ENCODE measurements at regions not wholly inside any gene's neighbourhood (a gene's known extent, or its start where the extent isn't known, plus 50 kb on each side); places are given as distances from the start of the nearest gene placed in this dataset.

DNA sequence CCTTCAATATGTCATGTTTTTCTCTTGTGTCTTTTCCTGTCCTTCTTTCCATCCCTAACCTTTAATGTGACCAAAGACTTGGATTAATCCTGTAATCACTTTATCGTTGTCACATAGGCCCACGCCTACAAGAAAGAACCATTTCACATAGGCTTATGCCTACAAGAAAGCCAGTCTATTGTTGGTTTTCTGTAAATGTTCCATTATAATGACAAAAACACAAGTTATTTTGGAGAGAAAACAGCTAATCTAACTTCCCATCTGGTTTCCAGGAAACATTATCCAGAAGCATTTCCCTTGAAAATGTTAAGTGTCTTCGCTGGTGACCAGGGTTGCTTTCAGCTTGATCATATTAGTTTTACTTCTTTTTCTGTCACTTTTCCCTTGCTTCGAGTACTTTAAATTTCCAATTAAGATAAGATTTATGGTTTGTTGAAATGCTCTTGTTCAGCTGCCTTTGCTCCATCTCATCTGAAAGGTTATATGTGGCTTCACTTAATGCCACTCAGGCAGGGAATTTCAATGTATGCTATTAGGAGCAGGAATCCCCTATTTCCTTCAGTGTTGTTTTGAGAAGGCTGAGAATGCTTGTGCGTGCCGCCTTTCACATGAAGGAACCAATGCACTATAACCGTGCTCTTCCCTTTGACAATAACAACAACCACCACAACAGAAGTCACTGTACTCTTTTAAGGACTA is 708.2 kb downstream of the EFNB2 start:
- DNase-seq = no peak

DNA sequence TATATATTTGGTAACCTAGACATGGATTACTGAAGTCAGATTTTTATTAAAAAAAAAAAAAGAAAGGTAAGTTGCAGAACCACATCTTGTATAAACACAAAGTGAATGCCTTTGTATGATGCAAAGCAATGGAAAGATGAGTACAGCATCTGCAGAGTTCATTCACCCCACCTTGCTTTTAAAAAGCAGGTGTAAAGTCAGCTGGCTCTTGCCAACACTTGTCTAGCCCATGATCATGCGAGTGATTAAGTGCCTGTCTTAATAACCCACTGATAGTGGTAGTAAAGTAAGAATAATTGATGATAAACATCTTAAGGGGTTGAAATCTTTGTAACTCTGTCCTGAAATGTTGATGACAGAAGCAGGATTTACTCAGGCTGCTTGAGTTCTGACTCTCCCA is 710.4 kb downstream of the EFNB2 start:
- no peak for DNase-seq

DNA sequence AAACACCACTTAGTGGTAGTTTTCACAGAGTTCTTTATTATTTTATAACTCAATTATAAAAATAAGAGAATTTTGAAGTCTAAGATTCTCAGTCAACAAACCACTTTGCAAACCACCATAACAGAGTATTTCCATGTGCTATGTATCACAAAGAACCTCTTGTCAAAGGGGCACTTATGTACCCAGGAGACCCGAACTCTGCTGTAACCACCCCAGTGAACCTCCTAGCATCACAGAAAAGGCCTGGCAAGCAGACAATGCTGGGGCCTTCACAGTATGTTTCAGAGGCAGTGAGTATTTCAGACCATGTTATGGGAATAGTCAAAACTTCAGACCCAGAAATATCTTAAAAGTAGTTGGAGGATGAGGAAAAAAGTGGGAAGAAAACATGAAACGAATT is 714.1 kb downstream of the EFNB2 start:
- DNase-seq = no peak

DNA sequence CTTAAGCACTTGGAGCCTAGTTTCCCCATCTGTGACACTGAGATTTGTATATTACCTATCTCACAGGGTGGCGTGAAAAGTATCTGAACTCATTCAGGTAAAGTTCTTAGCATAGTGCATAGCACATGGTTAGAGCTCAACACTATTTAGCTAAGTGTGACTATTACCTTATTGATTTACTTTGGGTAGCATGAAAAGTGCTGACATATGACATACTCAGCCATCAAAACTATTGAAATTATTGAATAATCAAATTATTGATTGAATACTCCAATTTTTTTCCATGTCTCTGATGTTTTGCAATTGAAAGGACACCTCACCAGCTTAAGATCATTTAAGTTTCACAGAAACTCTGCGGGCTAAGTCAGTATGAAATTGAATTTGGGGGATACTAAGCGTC is 715.0 kb downstream of the EFNB2 start:
- no peak for DNase-seq

DNA sequence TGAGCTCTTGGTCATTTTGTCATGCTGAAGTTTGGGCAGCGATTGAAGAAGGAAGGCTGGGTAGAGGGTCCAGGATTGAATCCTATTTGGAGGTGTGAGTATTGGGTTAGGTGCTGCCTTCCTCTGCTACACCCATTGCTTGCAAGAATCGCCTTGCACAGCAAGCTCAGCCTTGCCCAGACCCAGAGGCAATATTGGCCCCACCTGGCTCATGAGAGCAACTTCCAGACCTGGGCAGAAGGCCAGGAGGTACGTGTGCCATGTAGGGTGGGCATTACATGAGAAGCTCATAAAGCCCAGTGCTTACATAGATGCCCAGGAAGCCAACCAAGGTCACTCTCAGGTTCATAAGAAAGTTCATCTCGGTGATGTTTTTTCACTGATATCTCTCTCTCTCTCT is 718.0 kb downstream of the EFNB2 start:
- no peak for DNase-seq

DNA sequence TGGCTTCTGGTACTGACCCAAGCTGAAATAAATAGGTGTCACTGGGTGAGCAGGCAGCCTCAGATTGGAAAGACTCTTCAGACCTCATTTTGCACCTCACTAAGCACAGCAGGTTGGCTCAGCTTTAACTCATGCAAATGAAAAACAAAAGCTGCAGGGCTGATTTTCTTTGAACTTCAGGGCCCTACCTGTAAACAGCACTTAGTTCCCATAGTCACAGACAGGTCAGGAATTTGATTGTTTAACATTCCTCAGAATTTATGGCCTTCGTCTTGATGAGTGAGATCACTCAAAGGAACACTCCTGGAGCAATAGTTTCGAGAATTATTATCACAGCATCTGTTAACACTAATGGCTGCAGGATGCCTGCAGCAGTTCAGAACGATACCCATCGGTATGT is 718.5 kb downstream of the EFNB2 start:
- no peak for DNase-seq

DNA sequence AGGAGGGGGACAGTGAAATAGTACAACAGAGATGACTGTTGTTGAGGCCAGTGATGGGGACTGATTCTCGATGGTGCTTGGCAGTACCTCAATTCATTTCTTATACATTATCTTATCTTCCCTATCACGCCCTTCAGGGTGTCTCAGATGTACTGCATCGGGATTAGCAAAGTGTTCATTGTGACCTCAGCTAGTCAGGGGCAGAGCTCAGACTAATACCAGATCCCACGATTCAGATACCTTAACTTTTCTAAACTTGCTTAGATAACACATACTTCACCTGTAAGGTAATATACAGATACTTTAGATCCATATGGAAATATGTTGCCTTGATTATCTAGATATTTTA is 720.6 kb downstream of the EFNB2 start:
- DNase-seq = no peak

DNA sequence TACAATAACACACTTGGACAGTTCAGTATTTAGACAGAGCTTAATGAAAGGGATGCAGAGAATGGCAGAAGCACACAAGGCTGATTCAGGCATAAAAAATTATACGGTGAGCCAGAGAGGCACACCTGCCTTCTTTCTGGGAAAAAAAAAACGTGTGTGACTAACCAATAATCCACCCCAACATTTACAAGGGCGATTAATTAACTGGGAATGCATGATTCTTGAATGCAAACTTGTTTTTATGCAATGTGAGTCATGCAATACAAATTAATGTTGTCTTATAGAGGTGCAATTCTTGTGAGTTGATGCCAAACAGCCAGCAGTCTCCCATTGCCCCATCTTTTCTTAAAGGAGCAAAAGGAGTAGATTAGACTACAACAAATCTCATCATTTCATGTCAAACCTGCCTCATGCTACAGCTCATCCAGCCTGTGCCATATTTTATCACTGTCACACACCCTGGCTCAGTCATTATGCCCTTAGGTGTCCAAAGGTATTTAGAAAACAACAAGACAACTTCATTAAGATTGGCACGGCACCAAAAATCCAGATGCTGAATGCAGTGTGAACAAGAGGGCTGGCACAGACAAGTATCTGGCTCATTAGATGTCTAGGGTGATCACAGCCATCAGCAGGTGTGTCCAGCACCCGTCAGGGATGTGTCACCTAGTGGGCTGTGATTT is 721.1 kb downstream of the EFNB2 start:
- DNase-seq = no peak

DNA sequence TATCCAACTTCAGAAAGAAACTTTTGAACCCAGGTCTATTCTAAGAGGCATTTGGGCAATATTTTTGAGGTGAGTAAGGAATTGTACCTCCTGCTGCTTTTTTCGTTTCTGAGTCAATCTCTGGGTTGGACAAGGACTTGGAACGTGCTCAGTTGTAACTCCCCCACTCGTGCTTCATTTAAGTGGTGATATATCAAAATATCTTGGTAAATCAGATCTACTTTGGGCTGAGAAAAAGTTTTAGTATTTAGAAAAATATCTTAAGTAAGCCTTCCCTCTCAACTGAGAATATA is 728.9 kb downstream of the EFNB2 start:
- DNase-seq = no peak

DNA sequence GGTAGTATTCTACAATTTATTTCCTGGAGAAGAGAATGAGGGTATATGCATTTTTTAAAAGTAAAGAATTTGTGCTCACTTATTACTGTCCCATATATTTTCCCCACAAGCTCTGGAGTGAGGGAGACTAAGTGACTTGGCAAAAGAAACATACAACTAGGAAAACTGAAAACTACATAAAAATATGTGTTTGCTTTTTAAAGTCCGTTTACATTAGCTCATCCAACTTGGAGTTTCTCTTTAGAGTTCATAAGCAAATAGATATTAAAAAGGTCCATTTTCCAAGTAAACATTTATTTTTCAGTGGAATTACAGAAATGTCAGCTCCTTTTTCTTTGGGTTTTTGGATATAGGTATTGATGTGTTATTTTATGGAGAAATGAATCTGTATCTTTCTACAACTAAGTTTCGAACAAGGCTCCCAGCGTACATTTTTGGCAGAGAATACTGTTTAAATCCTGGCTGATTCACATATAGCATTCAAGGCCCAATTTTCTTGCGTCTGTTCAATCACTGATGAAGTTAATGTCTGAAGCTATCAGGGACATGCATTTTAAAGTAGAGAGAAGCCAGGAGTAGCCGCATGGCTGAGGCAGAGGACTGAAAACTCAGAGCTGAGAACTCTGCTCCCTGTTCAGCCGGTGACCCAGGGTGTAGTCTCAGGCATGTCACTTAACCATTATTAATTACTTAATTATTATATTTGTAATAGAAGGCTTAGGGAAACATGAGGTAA is 729.4 kb downstream of the EFNB2 start:
- no peak for DNase-seq

DNA sequence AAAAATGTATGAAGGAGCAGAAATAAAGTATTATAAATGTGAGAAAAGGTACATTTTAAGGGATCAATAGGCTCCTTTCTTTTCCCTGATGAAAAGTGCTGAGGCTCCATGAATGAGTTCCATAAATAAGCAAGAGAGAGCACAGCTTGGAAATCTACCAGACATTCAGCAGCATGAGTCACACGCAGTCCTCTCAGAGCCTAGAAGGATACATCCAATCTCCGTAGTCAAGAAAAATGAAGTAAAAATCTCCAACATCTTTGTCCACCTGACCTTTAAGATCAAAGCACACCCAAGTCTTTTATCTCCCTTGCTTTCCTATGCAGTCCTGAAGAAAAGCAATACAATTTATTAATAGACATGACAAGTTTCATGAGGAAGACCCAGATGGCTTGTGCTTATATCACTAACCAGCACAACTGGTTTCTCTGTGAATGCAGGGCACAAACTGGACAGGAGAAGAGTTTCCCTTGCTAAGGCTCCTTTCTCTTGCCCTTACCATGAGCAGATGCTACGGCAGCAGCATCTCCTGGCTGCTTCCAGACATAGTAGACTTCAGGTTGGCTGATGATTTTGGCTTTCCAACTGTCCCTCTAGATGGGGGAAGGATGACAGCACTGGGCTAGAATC is 730.8 kb downstream of the EFNB2 start:
- no peak for DNase-seq

DNA sequence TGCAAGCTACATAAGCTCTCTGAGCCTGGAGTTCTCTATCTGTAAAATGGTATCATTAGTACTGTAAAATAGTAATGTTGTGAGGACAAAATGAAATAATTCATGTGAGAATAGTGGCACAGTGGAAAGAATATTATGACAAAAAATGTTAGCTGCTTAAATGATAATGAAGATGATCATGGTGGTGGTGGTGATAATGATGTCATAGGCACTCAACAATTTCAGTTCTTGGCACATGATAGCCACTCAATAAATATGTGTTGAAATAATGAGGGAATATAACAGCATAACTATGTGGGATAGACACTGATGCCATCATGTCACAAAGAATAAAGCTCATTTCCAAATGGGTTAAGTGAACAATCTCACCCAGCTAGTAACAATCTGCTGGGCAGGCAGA is 736.3 kb downstream of the EFNB2 start:
- DNase-seq = no peak

DNA sequence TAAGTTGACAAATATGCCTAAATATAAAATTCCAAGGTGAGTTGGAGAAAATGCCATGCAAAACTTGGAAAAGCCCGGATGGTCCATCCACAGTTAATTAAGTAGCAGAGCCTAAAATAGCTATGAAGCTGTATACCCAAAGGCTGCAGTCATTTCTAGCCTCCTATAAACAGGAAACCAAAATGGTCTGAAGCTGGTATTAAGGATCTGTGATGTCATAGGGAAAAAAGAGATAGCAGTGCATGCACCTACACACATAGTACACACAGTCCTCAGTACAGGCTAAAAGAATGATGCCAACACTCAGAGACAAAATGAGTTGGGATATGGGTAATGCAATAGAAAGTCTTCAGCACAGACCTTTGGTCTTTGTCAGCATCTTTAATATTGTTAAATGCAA is 736.9 kb downstream of the EFNB2 start:
- DNase-seq = no peak

DNA sequence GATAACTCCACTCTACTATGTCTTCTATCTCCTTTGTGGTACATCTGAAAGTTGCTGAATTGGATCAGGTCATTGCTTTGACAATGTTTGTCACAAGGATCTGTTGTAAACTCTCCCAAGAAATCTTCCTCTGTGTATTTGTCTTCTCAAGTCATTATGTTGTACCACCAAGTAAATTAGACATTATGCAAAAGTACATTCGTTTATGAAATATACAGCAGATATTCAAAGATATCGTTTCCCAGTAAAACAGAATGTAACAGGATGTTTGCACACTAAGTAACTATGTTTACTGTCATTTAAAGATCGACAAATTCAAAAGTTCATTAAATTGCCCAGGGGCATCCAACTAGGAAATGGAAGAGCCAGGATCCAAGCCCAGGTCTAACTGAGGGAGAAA is 739.4 kb downstream of the EFNB2 start:
- no peak for DNase-seq

DNA sequence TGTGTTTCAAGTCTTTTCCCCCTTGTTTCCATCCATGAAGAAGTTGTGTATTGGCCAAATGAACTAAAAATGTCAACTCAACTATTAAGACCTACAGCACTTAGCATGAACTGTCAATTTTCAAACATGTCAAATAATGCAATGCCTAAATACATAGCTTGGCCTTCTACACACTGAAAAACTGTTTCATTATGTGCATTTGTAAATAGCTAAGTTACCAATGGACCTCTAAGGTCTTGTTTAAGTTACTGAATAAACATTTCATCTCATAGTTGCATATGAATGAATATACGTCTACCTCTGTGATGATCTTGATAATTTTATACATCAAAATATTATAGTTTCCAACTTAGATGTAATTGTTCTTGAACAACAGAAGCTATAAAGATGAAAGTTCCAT is 744.5 kb downstream of the EFNB2 start:
- DNase-seq = no peak

DNA sequence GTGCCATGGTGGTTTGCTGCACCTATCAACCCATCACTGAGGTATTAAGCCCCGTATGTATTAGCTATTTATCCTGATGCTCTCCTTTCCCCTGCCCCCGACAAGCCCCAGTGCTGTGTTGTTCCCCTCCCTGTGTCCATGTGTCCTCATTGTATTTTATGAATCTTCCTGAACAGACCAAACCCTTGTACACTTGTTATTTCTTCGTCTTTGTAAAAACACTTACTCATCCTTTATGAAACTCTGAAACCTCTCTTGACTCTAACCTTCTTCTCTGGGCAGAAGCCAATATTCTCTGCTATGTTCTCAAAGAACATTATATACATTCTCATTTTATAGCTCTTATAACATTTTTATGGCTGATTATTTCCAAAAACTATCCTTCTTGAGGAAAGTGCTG is 746.9 kb downstream of the EFNB2 start:
- DNase-seq = no peak

DNA sequence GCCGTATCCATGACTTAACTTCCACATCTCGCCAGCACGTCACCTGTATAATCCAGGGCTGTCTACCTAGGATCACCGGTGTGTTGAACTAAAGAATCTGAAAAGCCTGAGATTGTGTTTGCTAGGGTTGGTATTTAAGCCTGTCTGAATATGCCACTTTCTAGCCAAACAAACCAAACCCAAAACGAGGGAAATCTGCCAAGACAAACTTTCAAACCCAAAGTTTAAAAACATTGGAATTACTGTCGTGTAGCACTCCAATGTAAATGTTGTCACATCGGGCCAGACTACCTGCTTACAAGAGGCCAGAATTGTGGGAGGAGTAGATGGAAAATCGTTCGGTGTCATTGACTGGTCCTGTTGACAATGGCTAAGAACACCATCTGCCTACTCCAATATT is 747.8 kb downstream of the EFNB2 start:
- no peak for DNase-seq

DNA sequence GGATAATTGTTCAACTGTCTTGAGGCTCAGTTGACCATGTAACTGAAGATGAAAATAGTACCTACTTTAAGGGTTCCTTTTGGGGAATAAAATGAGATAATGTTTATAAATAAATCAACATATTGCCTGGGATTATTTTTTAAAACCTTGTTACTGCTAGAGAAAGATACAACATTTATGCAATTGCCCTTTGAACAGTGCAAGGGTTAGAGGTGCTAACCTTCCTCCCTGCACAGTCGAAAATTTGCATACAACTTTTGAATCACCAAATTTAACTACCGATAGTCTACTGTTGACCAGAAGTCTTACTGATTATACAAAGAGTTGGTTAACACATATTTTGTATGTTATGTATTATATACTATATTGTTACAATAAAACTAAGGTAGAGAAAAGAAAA is 750.0 kb downstream of the EFNB2 start:
- no peak for DNase-seq

DNA sequence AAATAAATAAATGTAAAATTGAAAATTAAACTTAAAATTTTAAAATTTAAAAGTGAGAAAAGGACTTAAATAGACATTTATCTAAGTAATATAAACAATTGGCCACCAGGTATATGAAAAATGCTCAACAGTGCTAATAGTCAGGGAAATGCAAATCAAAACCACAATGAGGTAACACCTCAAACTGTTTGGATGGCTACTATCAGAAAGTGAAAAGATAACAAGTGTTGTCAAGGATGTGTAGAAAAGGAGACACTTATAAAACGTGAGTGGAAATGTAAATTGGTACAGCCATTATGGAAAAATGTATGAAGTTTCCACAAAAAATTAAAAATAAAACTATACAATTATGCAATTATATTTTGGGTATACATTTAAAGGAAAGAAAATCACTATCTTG is 752.2 kb downstream of the EFNB2 start:
- DNase-seq = no peak

DNA sequence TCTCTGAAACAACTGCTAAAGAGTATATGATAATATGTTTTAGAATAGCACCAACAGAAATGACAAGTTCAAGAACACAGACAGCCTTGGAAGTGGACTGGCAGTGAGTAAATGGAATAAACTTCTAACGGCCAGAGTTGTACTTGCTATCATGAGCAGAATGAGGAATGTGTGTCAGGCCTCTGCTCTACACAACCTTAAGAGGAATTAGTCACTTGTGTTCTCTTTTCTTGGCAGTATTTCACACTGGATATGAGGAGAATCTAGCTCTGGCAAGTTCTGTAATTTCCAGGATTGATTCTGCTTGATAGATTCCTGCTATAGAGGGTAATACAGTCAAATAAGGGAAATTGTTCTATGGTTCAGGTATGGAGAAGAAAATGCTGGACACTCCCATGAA is 757.3 kb downstream of the EFNB2 start:
- no peak for DNase-seq

DNA sequence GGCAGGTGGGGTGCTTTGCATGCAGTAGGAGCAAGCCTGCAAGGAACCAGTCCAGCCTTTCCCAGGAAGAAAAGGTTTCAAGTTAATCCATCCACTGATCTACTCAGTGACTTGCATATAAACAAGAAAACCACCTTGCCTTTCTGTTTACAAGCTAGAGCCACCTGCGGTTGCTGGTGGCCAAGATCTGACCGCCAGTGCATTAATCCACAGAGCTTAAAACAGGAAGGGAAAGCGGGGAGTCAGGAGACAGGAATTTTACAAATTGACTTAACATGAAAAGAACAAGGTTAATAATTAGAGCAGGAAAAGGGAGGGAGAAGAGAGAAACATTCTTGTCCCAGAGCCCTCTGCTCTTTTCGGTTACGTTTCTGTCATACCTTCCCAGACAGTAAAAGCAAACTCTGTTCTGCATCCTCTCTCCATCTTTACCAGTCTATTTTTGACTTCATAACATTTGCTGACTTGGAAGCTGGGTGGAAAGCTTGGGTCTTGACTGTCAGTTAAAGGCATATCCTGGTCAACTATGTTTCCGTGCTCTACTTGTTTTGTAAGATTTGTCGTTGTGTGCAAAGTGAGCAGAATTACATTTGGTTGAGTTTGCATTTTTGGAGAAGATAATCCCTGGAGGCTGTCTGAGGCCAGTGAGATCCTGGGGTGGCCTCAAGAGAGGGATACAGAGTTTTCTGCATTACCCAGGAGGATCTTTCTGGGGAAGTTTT is 760.6 kb downstream of the EFNB2 start:
- no peak for DNase-seq

DNA sequence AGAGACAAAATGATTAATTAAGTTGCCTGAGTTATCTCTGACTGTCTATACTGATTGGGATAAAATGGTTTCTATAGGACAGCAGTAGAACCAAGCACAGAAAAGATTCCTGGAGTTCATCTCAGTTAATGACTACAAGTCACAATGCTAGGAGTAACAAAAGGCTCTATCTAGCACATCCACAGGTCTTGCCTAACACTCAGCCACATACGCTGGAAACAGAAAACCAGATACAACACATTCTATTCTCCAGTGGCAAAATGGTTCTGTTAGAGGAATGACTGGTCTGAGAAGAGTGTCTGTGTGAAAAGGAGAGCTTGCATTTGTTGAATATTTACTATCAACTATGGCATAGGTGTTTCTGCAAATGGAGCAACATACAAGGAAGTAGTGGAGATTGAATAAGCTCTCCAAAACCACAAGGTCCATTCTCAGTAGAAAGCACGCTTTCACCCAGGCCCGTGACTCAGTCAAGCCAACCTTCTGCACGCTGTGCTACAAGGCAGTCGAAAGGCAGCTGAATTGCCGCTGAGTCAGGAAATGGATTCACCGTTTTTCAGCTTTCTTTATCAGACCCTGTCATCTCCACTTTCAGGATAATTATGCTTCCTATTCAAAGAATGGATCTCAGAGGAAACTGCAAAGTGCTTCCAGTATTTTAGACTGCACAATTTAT is 761.5 kb downstream of the EFNB2 start:
- no peak for DNase-seq

DNA sequence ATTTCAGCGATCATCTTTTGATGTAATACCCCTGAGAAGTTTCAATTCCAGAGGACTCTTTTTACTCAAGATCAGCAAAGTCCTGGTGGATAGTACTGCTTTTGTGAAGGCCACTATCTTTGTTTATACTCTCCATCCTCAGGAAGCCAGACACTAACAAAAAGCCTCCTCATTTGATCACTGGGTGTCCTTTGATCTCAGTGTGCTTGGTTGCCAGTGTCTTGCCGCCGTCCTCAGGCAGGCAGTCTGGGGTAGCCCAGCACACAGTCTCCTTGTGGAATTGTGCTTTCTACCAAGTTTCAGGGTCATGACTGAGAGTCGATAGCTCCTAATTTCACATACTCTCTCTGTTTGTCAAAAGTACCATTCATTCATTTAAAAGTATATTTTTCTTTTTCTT is 762.2 kb downstream of the EFNB2 start:
- DNase-seq = no peak
